Thyroid gland (tissue), 4 donors: ENCODE measurements at regions not wholly inside any gene's neighbourhood (a gene's known extent, or its start where the extent isn't known, plus 50 kb on each side); places are given as distances from the start of the nearest gene placed in this dataset.

Source experiments
- DNase-seq, 2 donors: peaks; one replicate each; pipeline ENCODE4 v3.0.0-alpha.2; 2019
- H3K27ac ChIP-seq, 3 donors: fragments of 200-600 bp; sonication (generic); 1 replicate in 2 of 3; 2 replicates in 1 of 3; pipeline ENCODE4 v1.5.1; 2016 to 2019; ENCODE audit warnings: mild to moderate bottlenecking in 1 of 3, moderate library complexity in 1 of 3
- H3K27me3 ChIP-seq: fragments of 200-600 bp; sonication (generic); one replicate; pipeline ENCODE4 v1.5.1; 2019
- H3K36me3 ChIP-seq, 2 donors: fragments of 200-600 bp; sonication (generic); one replicate each; pipeline ENCODE4 v1.5.1; 2016 to 2019
- H3K4me1 ChIP-seq, 2 donors: fragments of 200-600 bp; sonication (generic); one replicate each; pipeline ENCODE4 v1.5.1; 2017 to 2019
- H3K4me3 ChIP-seq, 3 donors: fragments of 200-600 bp; sonication (generic); replicated peaks in 1 of 3; 1 replicate in 2 of 3; 2 replicates in 1 of 3; pipeline ENCODE4 v1.5.1; 2016; ENCODE audit warnings: mild to moderate bottlenecking in 1 of 3
- H3K9me3 ChIP-seq: fragments of 200-600 bp; sonication (generic); one replicate; pipeline ENCODE4 v1.5.1; 2017
- POLR2A ChIP-seq, 2 donors: fragments of 450-650 bp; IDR thresholded peaks; one replicate each; pipeline ENCODE4 v1.6.1; 2017; ENCODE audit warnings: antibody characterized with exemption in 2 of 2, mild to moderate bottlenecking in 2 of 2, moderate library complexity in 1 of 2
- WGBS, 2 donors: methylation state at CpG; one replicate each; pipeline ENCODE4 v1.1.5; 2017; 5-methylcytosine and 5-hydroxymethylcytosine counted together
- intact Hi-C: fragments of 100-400 bp; cut with DNase I; formaldehyde crosslinking; loops from one replicate; pipeline ENCODE4 v1.15.1; 2023
- TF ChIP-seq, protein P1 (sequence below), 6 experiments: fragments of 200-600 bp in 3 of 6; fragments of 450-650 bp in 3 of 6; sonication (generic) in 3 of 6; IDR thresholded peaks; one replicate each; pipeline ENCODE4 v1.5.1; 2016 to 2019; ENCODE audit warnings: antibody characterized with exemption in 6 of 6, mild to moderate bottlenecking in 2 of 6, inconsistent platforms in 1 of 6, moderate library complexity in 1 of 6

DNA sequence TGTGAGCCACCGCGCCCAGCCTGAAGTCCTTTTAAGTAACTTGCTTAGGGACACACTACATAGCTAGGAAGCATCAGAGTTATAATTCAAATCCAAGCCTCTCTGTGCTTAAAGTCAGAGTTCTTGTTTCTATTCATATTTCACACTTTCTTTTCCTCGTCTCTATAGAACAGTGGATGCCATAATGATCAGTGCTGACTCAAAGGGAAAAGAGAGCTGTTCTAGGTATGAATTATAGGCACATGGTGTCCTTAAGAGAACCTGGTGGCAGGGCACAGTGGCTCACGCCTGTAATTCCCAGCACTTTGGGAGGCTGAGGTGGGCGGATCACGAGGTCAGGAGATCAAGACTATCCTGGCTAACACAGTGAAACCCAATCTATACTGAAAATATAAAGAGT lies 400.2 kb upstream of the DDI1 start:
- intact Hi-C loops = no loop called here
- Histone ChIP-seq H3K4me3 (no peak overlapping the region), H3K27ac (no peak overlapping the region), H3K27me3 (no peaks in the 10 kb centered on the region), H3K4me1 (no peaks in the 10 kb centered on the region), H3K9me3 (no peaks in the 10 kb centered on the region), H3K36me3 (no peaks in the 10 kb centered on the region)
- no peak for DNase-seq
- 75 to 78% methylated on average over 6 of the region's 6 CpGs for WGBS, 2 donors
- TF ChIP-seq POLR2A (IDR thresholded peaks at IDR 0.05) = no peak
- TF ChIP-seq, protein P1, sequence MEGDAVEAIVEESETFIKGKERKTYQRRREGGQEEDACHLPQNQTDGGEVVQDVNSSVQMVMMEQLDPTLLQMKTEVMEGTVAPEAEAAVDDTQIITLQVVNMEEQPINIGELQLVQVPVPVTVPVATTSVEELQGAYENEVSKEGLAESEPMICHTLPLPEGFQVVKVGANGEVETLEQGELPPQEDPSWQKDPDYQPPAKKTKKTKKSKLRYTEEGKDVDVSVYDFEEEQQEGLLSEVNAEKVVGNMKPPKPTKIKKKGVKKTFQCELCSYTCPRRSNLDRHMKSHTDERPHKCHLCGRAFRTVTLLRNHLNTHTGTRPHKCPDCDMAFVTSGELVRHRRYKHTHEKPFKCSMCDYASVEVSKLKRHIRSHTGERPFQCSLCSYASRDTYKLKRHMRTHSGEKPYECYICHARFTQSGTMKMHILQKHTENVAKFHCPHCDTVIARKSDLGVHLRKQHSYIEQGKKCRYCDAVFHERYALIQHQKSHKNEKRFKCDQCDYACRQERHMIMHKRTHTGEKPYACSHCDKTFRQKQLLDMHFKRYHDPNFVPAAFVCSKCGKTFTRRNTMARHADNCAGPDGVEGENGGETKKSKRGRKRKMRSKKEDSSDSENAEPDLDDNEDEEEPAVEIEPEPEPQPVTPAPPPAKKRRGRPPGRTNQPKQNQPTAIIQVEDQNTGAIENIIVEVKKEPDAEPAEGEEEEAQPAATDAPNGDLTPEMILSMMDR (IDR thresholded peaks at IDR 0.05) = no peak

DNA sequence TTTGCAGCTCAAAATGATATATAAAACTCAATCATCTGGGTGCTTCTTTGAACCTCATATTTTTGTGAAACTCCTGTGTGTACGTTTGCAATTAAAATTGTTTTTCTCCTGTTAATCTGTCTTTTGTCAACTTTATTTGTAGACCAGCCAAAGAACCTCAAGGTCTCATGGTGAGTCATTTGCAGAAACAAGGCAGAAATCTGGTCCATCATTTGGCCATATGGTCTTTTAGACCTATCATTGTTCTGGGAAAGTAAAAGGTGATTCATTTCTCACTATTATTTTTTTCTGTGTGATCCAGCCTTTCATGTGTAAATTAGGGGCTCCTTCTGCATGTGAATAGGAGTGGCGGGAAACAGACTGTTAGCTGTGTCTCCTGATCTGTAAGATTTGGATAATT lies 399.1 kb upstream of the DDI1 start:
- 87 to 90% methylated on average over 2 of the region's 2 CpGs for WGBS, 2 donors
- Histone ChIP-seq H3K4me1 (no peaks in the 10 kb centered on the region), H3K4me3 (no peak overlapping the region), H3K27ac (no peak overlapping the region), H3K36me3 (no peaks in the 10 kb centered on the region), H3K9me3 (no peaks in the 10 kb centered on the region), H3K27me3 (no peaks in the 10 kb centered on the region)
- intact Hi-C loops = no loop called here
- no peak for DNase-seq
- no peak for TF ChIP-seq POLR2A (IDR thresholded peaks at IDR 0.05)
- TF ChIP-seq, protein P1 (IDR thresholded peaks at IDR 0.05) = no peak

DNA sequence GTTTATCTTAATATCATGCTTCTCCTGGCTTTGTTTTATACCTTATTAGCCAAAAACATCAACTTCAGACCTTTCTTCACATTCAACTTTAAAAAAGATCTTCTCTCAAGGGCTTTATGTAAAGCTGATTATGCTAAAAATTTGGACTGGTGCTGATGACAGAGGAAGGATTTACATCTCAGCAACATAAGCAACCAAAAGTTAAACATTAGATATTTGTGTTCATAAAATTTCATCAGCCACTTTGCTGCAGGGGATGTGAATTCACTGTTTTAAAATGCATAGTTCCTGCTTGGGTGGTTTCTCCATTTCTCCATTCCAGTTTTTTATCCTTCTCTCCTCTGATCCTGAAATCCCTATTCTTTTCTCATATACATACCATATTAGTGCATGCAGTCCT lies 398.6 kb upstream of the DDI1 start:
- no peaks in the 10 kb centered on the region for H3K27me3 ChIP-seq
- intact Hi-C loops = no loop called here
- no peak overlapping the region for H3K27ac ChIP-seq
- H3K36me3 ChIP-seq = no peaks in the 10 kb centered on the region
- H3K9me3 ChIP-seq = no peaks in the 10 kb centered on the region
- no peak for DNase-seq
- H3K4me1 ChIP-seq = no peaks in the 10 kb centered on the region
- TF ChIP-seq POLR2A (IDR thresholded peaks at IDR 0.05) = no peak
- TF ChIP-seq, protein P1 (IDR thresholded peaks at IDR 0.05) = no peak
- H3K4me3 ChIP-seq = no peak overlapping the region

DNA sequence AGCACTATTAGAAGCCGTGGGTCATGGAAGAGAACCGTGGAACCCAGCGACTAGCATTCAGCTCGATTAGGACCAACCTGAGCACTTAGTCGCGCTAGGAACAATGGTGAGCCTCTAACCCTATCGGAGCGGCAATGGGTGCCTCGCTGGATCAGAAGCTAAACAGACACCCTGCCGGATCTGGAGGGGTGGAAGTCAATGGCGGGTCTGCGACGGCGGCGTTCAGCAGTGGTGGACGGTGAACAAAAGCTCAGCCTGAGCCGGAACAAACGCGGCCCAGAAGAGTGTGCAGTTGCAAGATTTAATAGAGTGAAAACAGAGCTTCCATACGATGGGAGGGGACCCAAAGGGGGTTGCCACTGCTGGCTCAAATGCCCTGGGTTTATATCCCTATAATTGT lies 391.8 kb upstream of the DDI1 start:
- TF ChIP-seq POLR2A (IDR thresholded peaks at IDR 0.05) = no peak
- TF ChIP-seq, protein P1 (IDR thresholded peaks at IDR 0.05) = no peak
- no peaks in the 10 kb centered on the region for H3K9me3 ChIP-seq
- H3K36me3 ChIP-seq = no peaks in the 10 kb centered on the region
- no peaks in the 10 kb centered on the region for H3K27me3 ChIP-seq
- H3K4me1 ChIP-seq = no peaks in the 10 kb centered on the region
- 92 to 94% methylated on average over 20 of the region's 20 CpGs for whole genome bisulfite sequencing, 2 donors
- DNase-seq = no peak
- no peak overlapping the region for H3K4me3 ChIP-seq
- intact Hi-C loops = no loop called here
- no peak overlapping the region for H3K27ac ChIP-seq

DNA sequence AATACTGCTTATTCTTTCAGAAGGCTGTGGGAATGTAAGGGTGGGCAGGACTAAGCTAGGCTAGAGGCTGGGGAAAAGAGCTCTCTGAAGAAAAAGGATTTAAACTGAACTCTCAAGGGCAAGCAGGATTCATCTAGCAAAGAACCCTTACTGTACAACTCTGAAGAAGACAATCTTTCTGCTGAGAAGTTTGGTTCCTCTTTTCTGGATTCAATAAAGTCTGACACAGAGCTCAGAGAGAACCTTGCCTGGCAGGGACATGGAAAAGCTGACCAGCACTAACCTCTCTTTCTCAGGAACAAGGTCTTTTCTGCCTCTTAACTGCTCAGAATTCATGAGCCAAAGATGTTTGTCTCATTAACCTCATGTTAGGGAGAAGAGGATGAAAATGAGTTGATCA lies 388.4 kb upstream of the DDI1 start:
- intact Hi-C loops = no loop called here
- no peak for TF ChIP-seq POLR2A (IDR thresholded peaks at IDR 0.05)
- TF ChIP-seq, protein P1 (IDR thresholded peaks at IDR 0.05) = no peak

More for the DNA sequence above, 388.4 kb upstream of the DDI1 start:
- DNase-seq = no peak
- Histone ChIP-seq H3K27ac (no peak overlapping the region), H3K27me3 (no peaks in the 10 kb centered on the region), H3K4me3 (no peak overlapping the region), H3K36me3 (no peaks in the 10 kb centered on the region), H3K9me3 (no peaks in the 10 kb centered on the region), H3K4me1 (no peaks in the 10 kb centered on the region)
